Adrenal gland (tissue), 9 donors: ENCODE measurements at regions not wholly inside any gene's neighbourhood (a gene's known extent, or its start where the extent isn't known, plus 50 kb on each side); places are given as distances from the start of the nearest gene placed in this dataset.

ENCODE experiments used
- DNase-seq, 7 donors: peaks; one replicate each; pipeline ENCODE4 v3.0.0-alpha.2; 2019 to 2020
- H3K27ac ChIP-seq, 5 donors: fragments of 200-600 bp; sonication (generic) in 4 of 5; 1 replicate in 3 of 5; 2 replicates in 2 of 5; pipeline versions ENCODE4 v1.5.1 to v1.8.0; 2016 to 2020; ENCODE audit warnings: mild to moderate bottlenecking in 1 of 5
- H3K27me3 ChIP-seq: fragments of 200-600 bp; 2 replicates; pipeline ENCODE4 v1.8.0; 2021
- H3K36me3 ChIP-seq, 2 donors: fragments of 200-600 bp; replicated peaks in 1 of 2; 1 replicate in 1 of 2; 2 replicates in 1 of 2; pipeline versions ENCODE4 v1.5.1 to v1.8.0; 2018 to 2022
- H3K4me1 ChIP-seq, 2 donors: fragments of 200-600 bp; replicated peaks in 1 of 2; 1 replicate in 1 of 2; 2 replicates in 1 of 2; pipeline versions ENCODE4 v1.5.1 to v1.8.0; 2018 to 2021
- H3K4me3 ChIP-seq, 4 donors: fragments of 200-600 bp; sonication (generic) in 3 of 4; one replicate each; pipeline ENCODE4 v1.5.1; 2016 to 2018
- H3K9me3 ChIP-seq, 3 donors: fragments of 200-600 bp; sonication (generic) in 1 of 3; replicated peaks in 1 of 3; 1 replicate in 2 of 3; 2 replicates in 1 of 3; pipeline versions ENCODE4 v1.5.1 to v1.8.0; 2016 to 2021
- POLR2A ChIP-seq, 2 donors: fragments of 450-650 bp; IDR thresholded peaks; one replicate each; pipeline ENCODE4 v1.6.1; 2017; ENCODE audit warnings: antibody characterized with exemption in 2 of 2, mild to moderate bottlenecking in 2 of 2, moderate library complexity in 1 of 2
- WGBS, 4 donors: extraction: QIAGEN DNeasy Blood & Tissue Kit in 2 of 4; methylation state at CpG; one replicate each; pipeline versions ENCODE4 v1.1.5 to v1.1.7; 2013 to 2017; 5-methylcytosine and 5-hydroxymethylcytosine counted together
- intact Hi-C, 2 donors: fragments of 100-400 bp; cut with DNase I; formaldehyde crosslinking; loops; one replicate each; pipeline versions ENCODE4 v1.14.1 to v1.15.0; 2022 to 2023
- TF ChIP-seq, protein P1 (sequence below), 6 experiments: fragments of 450-650 bp in 4 of 6; fragments of 200-600 bp in 2 of 6; sonication (generic) in 1 of 6; IDR thresholded peaks; 1 replicate in 5 of 6; 2 replicates in 1 of 6; pipeline versions ENCODE4 v1.5.1 to v1.8.0; 2016 to 2021; ENCODE audit warnings: antibody characterized with exemption in 6 of 6, mild to moderate bottlenecking in 2 of 6, moderate library complexity in 1 of 6
- donor health status: healthy with polysubstance abuse.
- donor health status: Bipolar disorder and iron deficiency.
- donor health status: DM: yes; HTN: yes; CAD: no.
- donor health status: DM: no; HTN: no; CAD: no.
- donor health status: DM: no; HTN: no; CAD: no.

DNA sequence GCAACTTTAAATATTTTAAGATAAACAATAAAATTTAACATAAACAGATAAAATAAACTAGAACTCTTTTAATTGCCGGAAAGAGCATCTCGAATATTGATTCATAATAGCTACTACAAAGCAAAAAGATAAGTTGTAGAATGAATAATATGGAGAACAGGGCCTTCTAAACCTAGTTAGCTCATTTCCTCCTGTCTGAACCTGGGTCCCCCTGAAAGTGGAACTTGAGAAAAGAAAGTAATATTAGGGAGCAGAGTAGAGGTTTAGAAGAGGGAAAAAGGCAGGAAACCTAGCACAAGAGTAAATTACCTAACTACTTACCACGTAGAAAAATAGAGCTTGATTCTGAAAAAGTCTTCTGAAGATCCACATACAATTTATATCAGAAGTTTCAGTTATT is 80.7 kb upstream of the NETO1 start:
- 44 to 71% (median 52%) methylated on average over 3 of the region's 3 CpGs for WGBS, 4 donors
- Histone ChIP-seq H3K27me3 (no peaks in the 10 kb centered on the region), H3K4me3 (no peak overlapping the region), H3K4me1 (no peaks in the 10 kb centered on the region), H3K36me3 (no peaks in the 10 kb centered on the region), H3K27ac (no peak overlapping the region), H3K9me3 (no peaks in the 10 kb centered on the region)
- TF ChIP-seq POLR2A (IDR thresholded peaks at IDR 0.05), result no peak
- TF ChIP-seq, protein P1, sequence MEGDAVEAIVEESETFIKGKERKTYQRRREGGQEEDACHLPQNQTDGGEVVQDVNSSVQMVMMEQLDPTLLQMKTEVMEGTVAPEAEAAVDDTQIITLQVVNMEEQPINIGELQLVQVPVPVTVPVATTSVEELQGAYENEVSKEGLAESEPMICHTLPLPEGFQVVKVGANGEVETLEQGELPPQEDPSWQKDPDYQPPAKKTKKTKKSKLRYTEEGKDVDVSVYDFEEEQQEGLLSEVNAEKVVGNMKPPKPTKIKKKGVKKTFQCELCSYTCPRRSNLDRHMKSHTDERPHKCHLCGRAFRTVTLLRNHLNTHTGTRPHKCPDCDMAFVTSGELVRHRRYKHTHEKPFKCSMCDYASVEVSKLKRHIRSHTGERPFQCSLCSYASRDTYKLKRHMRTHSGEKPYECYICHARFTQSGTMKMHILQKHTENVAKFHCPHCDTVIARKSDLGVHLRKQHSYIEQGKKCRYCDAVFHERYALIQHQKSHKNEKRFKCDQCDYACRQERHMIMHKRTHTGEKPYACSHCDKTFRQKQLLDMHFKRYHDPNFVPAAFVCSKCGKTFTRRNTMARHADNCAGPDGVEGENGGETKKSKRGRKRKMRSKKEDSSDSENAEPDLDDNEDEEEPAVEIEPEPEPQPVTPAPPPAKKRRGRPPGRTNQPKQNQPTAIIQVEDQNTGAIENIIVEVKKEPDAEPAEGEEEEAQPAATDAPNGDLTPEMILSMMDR (IDR thresholded peaks at IDR 0.05), result no peak
- intact Hi-C loops, result no loop called here
- DNase-seq, result no peak

DNA sequence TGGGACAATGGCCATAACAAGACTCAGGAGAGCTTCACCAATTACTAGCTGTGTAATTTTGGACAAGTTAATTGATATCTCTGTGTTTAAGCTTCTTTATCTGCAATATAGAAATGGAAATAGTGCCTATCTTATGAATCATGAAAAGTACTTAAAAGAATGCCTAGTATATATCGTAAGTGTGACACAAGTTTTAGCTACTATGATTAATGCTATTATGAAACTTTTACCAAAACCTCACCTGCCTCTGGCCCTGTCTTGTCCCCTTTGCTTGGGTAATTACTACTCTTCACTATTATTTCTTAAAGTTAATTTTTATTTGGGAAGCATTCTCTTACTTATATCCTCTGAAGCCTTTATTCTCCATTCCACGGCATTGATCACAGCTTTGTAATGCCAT is 75.0 kb upstream of the NETO1 start:
- Histone ChIP-seq H3K4me1 (no peaks in the 10 kb centered on the region), H3K36me3 (no peaks in the 10 kb centered on the region), H3K27ac (no peak overlapping the region), H3K9me3 (no peaks in the 10 kb centered on the region), H3K4me3 (no peak overlapping the region), H3K27me3 (no peaks in the 10 kb centered on the region)
- 82 to 92% (median 90%) methylated on average over 2 of the region's 2 CpGs for WGBS, 4 donors
- no peak for TF ChIP-seq POLR2A (IDR thresholded peaks at IDR 0.05)
- TF ChIP-seq, protein P1 (IDR thresholded peaks at IDR 0.05), result no peak
- intact Hi-C loops, result no loop called here
- no peak for DNase-seq

DNA sequence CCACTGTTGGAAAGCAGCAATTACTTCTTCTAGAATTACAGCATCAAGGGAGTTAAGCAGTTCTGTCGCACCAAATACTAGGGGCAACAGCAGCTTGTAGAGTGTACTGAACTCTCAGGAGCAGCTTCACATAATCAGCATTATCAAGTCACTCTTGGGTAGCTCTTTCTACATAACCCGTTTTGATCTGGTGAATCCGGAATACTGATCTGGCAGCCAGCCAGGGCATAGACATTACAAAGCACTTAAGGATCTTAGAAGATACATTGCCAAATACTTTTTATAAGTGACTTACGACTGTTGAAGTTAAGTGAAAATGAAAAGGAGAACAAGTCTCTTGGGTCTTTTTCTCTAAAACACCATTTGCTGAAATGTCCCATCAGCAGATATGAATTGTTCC is 73.2 kb upstream of the NETO1 start:
- 47 to 60% (median 49%) methylated on average over 4 of the region's 4 CpGs for WGBS, 4 donors
- H3K36me3 ChIP-seq, result no peaks in the 10 kb centered on the region
- H3K27ac ChIP-seq, result no peak overlapping the region
- intact Hi-C loops, result no loop called here
- H3K4me3 ChIP-seq, result no peak overlapping the region
- H3K9me3 ChIP-seq, result no peaks in the 10 kb centered on the region
- peak in 1 of 7 donors; percentile 16 for DNase-seq
- TF ChIP-seq, protein P1 (IDR thresholded peaks at IDR 0.05), result no peak
- TF ChIP-seq POLR2A (IDR thresholded peaks at IDR 0.05), result no peak
- H3K4me1 ChIP-seq, result no peaks in the 10 kb centered on the region
- no peaks in the 10 kb centered on the region for H3K27me3 ChIP-seq

DNA sequence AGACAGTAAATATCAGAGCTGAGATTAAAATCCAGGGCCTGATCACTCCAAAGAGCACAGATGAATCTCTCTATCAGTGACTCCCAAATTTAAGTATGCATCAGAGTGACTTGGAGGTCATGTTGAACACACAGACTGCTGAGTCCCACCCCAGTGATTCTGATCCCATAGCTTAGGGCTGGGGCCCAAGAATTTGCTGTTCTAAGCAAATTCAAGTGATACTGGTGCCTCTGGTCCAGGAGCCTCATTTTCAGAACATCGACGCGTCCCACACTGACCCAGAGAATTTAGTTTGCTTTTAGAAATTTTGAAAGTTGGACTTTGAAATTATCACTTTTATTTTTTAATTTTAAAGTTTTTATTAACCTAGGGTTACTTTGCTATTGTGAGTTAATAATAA is 72.7 kb upstream of the NETO1 start:
- H3K4me1 ChIP-seq, result no peaks in the 10 kb centered on the region
- DNase-seq, result no peak
- H3K27ac ChIP-seq, result no peak overlapping the region
- intact Hi-C loops, result no loop called here
- no peaks in the 10 kb centered on the region for H3K27me3 ChIP-seq
- TF ChIP-seq, protein P1 (IDR thresholded peaks at IDR 0.05), result no peak
- TF ChIP-seq POLR2A (IDR thresholded peaks at IDR 0.05), result no peak
- no peak overlapping the region for H3K4me3 ChIP-seq
- H3K36me3 ChIP-seq, result no peaks in the 10 kb centered on the region
- WGBS, 4 donors, result 88 to 96% (median 92%) methylated on average over 3 of the region's 3 CpGs
- no peaks in the 10 kb centered on the region for H3K9me3 ChIP-seq
